SKM-1 (cell line): ENCODE measurements at regions not wholly inside any gene's neighbourhood (a gene's known extent, or its start where the extent isn't known, plus 50 kb on each side); places are given as distances from the start of the nearest gene placed in this dataset.
"Not testable (repeated sequence)": the region's sequence is repeated elsewhere in the genome, so short reads cannot be mapped to it uniquely, and the experiment has no call there.

Source experiments
- DNase-seq: peaks from one replicate; lab custom pipeline; 2025; ENCODE audit not compliant: unreplicated experiment; lab: John Stamatoyannopoulos, UW

DNA sequence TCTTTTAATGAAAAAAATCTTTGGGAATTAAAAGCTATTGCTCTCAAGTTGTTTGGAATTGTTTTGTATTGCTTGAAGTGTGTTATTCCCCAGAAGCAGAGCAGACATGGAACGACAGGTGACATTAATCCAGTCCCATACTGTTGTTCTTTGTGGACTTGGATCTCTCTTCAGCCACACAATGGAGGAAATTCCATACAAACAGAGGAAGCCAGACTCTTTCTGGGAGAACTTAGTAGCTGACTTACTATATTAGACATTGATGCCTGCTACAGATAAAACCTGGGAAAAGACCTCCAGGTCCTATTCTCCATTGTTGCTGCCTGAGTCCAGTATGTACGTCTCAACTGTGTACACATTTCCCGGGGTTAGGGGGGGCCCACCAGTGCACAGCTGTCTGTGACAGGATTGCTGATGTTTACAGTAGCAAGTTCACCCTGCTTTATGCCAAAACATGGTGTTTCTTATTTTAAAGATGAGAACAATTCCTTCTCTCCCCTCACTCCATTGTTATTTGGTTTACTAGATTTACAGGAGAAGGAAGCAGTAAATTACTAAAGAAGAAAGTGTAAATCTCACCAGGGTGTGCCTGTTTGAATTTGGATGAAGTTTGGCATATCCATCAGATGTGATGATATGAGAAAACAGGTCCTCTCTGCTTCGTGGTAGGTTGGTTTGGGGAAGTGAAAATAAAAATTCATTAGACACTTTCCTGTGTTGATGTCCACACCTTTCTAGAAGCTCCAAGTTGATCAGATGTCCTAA is 142.4 kb upstream of the RBBP8 start:
- no peak for DNase-seq

DNA sequence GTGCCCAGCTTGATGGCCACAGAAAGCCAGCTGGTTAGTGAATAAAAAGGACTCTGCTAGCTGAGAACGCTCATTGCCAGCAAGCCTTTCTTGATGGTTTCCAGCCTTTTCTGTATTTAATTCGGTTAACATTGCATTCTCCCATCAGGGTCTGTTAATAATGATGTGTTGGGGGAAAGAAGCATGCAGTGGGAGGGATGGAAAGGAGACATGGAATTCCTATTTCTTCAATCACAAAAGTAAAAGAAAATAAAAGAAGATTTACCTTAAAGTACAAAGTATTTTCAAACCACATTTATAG is 141.9 kb upstream of the RBBP8 start:
- no peak for DNase-seq

DNA sequence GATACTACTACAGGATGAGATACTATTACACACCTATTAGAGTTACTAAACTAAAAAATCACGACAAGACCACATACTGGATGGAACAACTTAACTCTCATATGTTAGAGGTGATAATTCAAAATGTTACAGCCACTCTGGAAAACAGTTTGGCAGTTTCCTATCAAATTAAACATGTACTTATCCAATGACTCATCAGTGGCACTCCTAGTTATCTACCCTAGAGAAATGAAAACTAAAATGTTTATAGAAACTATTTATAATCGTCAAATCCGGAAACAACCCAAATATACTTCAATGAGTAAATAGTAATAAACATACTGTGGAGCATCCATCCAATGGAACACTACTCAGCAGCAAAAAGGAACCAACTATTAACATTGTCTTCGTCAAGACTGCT is 137.0 kb upstream of the RBBP8 start:
- DNase-seq = no peak

DNA sequence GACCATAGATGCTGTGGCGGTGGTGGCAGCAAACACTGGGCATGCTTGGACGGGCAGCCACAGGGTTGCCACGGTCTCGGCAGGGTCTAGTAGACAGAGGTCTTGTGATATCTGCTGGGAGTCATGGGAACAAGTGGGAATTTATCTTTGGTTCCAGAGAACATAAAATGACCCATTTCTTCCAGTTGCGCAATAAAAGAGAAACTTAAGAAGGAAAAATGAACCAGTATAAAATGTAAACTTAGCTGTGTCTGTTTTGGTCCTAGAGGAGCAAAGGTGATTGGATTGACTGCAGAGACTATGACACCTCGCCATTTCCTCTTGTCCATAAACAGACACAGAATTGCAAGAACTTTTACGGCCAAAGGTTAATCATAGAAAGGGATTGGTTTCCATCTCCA is 132.6 kb upstream of the RBBP8 start:
- DNase-seq = no peak

DNA sequence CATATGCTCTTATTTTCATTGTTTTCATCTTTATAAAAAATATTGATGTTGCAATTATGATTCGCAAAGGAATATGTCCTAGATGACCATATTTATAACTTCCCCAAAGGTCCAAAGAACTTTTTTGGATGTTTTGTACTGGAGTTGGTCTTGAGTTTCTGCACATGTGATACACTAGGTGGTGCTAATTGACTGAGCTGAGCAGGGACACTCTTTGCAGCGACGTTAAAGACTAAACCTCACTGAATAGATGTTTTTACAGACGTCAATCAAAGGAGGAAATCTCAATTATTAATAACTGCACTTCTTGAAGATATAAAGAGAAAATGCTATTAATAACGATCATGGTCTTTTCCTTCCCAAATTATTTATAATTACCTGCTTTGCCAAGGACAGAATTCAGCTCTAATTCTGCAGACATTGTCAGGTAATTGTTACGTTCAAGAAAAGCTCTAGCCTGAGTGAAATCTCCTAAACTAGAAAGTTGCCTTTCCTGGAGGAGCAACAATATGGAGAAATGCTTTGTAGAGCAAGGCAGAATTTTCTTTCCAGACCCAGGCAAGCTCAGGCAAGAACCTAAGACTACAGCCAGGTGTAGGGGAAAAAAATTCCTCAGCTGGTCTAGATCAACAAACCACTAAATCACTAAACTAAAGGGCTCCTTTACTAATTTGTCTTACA is 119.3 kb upstream of the RBBP8 start:
- no peak for DNase-seq

DNA sequence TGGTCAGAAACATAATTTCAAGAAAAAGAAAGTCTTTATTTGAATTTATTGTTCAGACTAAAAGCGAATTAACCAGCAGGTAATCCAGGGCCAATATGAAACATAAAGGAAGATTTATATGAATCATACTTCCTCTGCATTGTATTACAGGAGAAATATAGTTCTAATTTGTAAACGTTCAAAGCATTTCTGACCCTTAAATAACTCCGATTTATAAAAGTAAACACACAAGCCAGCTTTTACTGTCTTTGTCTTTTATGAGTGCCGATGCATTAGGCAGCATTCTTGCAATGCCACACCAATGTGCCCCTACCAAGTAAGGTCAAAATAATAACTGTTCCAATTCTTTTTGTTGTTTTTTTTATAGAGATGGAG is 118.8 kb upstream of the RBBP8 start:
- no peak for DNase-seq

DNA sequence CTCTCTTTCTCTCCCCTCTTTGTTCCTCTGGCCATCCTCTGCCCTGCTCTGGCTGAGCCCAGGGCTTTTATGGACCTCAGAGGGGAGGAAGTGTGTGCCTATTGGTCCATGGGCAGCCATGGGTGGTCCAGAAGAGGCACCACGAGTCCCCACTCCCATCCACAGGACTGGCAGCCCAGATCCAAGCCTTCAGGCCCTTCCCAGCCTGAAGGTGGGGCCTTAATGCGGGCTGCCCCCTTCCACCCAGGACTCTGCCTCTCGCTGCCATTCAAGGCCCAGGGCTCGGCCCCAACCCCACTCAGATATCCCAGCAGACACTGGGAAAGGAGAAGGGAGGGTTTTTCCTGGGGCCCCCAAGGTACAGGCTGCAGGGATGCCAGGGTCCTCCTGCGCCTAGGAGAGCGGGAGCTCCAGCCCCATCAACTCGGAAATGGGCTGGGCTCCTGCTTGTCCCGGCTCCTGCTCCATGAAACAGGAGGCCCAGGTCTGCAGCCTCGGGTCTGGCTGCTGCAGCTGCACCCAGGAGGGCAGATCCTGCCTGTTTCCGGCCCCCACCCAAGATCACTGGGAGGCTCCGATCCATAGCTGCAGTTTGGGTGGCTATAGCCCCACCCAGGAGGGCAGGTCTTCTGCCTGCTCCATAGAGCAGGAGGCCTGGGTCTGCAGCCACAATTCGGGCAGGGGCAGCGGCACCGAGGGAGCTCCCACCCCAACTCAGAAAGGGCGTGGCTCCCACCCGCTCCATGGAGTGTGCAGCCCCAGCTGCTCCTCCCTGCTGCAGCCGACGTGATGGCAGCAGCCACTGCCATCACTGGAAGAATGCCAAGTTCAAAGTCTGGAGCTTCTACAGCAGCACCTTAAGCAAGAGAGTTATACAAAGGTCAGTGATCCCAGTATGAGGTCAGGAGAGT is 116.6 kb upstream of the RBBP8 start:
- DNase-seq = no peak

DNA sequence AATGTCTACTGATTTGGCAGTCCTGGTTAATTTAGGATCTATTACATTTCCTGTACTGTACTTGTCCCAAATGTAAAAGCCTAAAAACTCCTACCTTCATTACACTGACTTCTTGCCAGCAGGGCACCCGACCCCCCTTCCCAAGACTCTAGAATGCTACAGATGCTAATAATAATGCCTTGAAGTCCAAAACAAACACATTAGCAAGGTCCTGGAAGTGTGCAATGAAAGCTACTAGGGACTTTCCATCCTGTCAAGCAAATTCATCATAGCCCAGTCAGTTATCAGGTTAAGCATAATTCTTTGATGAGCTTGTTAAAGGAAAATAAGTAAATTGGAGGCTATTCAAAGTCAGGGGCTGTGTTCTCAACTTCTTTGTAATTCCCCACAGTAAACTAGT is 115.3 kb upstream of the RBBP8 start:
- no peak for DNase-seq

DNA sequence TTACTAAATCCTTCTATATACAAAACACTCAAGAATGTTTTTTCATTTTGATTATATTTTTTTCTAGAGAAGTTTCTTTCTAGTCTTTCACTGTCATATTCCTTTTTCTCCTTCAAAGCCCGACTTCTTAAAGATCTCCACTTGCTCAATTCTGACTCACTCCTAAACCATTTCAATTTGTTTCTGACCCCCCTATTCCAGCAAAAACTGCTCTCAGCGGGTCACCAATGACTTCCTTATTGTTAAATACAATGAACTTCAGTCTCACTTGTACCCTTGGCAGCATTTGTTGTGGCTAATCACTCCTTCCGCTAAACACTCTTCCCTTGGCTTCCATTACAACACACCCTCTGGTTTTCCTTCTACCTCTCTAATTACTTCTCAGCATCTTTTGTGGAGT is 111.1 kb upstream of the RBBP8 start:
- no peak for DNase-seq

DNA sequence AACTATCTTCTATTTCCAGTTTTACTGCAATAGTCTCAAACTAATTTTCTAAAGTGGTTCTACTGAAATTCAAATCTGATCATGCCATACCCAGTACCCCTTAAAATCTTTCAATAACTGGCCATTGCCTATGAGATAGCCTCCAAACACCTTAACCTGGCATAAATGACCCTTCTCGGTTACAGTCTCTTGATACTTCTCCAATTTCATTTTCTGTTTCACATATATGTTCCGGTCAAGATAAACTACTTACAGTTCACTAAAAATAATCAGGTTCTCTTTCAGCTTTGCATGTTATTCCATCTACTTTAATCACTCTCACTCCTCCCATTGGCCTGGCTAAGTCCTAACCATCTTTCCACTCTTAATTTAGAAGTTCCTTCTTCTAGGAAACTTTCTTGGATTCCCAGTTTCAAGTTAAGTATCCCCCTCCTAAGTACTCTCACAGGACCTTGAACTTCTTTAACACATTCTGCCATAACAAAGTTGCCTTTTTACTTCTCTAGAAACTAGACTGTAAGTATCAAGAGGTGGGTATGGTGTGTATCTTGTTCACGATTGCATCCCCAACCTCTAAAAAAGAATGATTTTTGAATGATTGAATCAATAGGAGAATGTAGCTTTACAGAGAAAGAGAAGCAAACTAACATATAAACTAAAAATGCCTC is 110.2 kb upstream of the RBBP8 start:
- no peak for DNase-seq

DNA sequence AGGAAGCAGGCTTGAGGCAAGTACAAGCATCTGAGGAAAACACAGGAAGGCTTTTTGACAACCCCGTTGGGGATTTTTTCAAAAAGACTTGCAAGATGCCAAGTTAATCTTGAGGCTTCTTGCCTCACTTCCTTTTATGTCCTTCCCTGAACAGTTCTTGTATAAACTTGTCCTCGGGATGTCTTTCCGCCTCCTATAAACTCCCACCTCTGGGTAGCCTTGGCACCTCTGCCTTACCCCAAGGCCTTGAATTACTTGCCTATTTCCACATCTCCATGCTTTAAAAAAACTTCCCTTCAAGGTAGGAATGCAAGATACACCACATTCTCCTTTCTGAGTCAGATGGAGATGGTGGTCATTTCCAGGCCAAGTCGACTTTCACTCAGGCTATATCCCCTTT is 106.4 kb upstream of the RBBP8 start:
- DNase-seq = no peak

DNA sequence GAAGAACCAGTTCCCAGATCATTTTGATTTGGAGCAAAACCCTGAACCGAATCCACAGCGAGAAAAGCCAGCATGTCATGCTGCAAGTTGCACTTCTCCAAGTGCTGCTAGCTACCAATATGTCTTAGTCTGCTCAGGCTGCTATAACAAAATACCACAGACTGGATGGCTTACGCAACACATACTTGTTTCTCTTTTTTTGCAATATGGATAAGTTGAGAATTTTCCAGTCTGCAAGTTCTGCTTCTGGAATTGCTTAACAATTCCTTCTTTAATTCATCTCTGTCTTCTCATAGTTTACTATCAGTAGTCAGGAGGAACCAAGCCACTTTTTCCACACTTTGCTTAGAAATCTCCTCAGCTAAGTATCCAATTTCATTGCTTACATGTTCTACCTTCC is 105.9 kb upstream of the RBBP8 start:
- DNase-seq = peak; percentile 17

DNA sequence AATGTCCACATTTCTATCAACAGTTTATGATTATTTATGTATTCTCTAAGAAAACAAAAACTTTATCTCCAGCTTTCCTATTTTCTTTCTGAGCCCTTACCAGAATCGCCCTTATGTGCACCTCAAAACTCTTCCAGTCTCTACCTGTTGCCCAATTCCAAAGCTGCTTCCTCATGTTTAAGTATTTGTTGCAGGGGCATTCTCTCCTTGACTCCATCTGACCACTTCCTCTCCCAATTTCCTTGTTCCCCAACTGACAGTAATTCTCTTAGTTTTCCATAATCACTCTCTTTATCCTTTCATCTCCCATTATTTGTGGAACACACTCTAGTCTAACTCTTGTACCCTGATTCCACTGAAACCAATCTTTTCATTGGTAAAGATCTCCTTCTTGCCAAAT is 105.4 kb upstream of the RBBP8 start:
- DNase-seq = no peak

DNA sequence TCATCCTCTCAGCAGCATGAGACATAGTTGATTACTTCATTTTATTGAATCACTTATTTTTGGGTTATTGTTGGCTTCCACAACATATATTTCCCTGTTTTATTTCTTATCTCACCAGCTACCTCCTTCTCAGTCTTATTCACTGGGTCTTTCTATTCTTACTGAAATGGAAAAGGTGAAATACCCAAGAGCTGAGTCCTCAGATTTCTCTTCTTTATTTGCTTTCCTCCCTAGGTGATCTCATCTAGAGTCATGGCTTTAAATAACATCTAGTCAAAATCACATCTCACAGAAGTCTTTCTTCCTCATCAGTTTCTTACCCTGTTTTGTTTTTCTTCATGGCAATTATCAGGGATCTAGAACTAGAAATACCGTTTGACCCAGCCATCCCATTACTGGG is 105.0 kb upstream of the RBBP8 start:
- DNase-seq = no peak

DNA sequence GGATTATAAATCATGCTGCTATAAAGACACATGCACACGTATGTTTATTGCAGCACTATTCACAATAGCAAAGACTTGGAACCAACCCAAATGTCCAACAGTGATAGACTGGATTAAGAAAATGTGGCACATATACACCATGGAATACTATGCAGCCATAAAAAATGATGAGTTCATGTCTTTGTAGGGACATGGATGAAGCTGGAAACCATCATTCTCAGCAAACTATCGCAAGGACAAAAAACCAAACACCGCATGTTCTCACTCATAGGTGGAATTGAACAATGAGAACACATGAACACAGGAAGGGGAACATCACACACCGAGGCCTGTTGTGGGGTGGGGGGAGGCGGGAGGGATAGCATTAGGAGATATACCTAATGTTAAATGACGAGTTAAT is 104.5 kb upstream of the RBBP8 start:
- not testable (repeated sequence) for DNase-seq

DNA sequence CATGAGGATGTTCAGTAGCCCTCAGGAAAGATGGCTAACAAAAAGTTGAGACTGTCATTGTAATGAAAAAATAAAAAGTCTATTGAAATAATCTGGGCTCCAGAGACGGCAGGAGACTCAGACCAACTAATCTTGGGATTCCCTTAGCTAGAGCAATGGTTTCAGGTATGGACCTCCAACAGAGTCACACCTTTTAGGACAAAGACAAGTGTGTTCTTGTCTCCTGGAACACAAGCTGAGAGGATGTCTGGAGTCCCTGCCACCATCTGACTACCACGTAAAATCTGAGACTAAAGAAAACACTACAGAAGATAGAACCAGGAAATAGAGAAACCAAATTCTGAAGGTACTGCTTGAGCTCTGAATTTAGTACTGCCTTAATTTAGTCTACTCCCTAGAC is 103.3 kb upstream of the RBBP8 start:
- no peak for DNase-seq

DNA sequence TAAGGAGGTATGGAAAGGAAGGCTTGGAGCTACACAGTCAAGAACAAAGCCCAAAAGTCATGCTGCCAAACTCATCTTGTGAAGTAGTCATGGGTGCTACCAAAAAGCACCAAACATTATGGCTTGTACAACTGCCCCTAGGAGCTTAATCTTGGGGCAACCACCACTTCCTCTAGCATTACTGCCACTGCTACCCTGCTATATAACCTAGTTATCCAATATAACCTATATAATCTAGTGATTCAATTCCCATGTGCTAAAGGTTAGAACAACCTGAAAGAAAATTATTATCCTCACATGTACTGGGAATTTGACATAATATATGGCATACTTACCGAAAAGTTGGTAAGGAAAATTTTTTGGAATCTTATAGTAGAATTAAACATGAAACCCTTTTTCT is 102.6 kb upstream of the RBBP8 start:
- no peak for DNase-seq

DNA sequence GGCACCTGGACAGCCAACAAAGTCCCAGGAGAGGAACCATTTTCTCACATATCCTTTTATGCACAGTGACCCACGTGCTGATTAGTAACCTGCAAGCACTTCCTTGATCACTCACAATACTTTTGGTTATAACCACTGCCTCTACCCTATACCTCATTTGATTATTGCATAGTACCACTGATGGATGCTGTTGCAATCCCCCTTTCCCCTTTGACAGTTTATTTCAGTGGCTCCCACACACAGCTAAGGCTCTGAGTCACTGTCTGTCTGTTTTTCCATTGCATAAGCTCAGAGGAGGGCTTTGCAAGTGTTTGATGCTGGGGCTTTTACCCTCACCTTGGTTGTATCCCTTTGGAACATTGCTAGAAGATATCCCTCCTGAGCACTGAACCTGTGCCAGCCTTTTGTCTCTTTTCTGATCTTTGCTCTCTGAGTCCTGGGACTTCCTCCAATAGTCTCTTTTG is 101.7 kb upstream of the RBBP8 start:
- DNase-seq = peak; percentile 85

DNA sequence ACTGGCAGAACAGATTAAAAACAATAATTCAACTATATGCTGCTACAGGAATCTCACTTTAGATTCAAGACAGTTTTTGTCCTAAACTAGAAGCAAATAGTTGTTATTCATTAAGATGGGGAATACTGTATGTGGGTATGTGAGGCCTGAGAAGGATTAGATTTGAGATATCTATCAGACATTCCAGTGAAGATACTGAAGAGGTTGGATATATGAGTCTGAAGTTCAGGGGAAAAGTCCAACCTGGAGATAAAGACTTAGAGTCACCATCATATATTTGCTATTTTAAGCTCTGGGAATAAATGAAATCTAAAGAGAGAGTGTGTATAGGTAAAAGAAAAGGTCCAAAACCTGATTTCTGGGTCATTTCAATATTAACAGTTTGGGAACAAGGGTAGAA is 96.2 kb upstream of the RBBP8 start:
- no peak for DNase-seq

DNA sequence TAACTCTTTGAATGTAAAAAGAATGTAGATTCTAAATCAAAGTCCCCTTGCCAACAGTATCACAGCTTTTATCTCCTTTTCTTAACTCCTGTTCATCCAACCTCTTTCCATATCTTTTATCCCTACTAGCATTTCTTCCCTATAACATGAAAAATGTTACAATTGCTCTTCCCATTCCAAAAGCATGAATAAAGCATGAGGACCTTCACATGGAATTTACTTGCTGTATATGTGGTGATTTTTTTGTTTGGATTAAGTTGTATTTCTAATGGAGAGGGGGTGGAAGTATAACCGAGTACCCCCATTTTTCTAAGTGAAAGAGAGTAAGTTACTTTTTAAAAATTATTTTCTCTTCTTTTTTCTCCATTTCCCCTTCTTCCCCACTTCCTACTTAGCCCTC is 94.9 kb upstream of the RBBP8 start:
- DNase-seq = no peak

DNA sequence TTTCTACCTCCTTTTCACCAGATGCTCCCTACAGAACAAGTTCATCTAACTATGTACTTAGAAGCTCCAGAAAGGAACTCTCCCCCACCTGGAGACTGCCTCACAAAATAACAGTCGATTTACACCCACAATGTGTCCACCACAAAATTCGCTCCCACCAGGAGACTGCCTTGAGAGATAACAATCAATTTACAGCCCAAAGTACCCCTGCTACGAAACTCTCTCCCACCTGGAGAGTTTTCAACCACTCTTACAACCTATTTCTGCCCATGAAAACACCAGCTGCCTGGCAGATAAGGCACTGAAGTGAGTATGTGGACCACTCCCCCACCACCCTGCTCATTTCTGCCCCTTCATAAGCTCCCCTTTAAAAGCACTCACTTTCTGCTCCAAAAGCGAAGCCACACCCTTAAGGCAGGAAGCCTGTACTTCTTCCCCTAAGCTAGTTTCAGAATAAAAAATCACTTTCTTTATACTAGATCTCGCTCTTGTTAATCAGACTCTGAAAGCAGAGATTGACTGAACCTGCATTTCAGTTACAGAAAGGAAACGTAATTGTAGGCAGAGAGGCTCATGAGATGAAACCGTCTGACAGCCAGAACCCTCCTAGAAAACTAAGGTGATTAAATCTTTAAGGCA is 94.4 kb upstream of the RBBP8 start:
- no peak for DNase-seq
